ENCODE measurements at regions not wholly inside any gene's neighbourhood (a gene's known extent, or its start where the extent isn't known, plus 50 kb on each side); places are given as distances from the start of the nearest gene placed in this dataset.

DNA sequence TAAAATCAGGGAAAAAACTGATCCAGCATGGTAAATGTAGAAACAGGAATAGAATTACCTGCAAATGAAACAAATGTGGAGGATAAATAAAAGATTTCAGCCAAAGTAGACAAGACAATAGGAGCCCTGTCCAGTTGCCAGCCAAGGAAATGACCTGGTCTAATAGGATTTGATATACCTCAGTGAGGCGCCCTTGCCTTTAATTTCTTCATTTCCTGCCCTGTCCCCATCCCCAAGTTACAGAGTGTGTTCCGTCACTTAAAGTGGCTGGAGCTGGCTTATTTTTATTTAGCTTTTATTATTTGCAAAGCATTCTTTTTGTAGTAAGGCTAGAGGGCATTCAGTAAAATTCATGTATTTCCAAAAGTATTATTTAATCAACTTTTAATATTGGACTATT, 1022.0 kb downstream of the EFNB2 start:
- no peaks in the 10 kb centered on the region for H3K36me3 ChIP-seq
- no peaks in the 10 kb centered on the region for H3K27me3 ChIP-seq
- TF ChIP-seq, protein P1, sequence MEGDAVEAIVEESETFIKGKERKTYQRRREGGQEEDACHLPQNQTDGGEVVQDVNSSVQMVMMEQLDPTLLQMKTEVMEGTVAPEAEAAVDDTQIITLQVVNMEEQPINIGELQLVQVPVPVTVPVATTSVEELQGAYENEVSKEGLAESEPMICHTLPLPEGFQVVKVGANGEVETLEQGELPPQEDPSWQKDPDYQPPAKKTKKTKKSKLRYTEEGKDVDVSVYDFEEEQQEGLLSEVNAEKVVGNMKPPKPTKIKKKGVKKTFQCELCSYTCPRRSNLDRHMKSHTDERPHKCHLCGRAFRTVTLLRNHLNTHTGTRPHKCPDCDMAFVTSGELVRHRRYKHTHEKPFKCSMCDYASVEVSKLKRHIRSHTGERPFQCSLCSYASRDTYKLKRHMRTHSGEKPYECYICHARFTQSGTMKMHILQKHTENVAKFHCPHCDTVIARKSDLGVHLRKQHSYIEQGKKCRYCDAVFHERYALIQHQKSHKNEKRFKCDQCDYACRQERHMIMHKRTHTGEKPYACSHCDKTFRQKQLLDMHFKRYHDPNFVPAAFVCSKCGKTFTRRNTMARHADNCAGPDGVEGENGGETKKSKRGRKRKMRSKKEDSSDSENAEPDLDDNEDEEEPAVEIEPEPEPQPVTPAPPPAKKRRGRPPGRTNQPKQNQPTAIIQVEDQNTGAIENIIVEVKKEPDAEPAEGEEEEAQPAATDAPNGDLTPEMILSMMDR (IDR thresholded peaks at IDR 0.05) = no peak
- TF ChIP-seq POLR2AphosphoS5 (IDR thresholded peaks at IDR 0.05) (no peak), EP300 (IDR thresholded peaks at IDR 0.05) (no peak), POLR2A (IDR thresholded peaks at IDR 0.05; ENCODE audit: low read depth) (no peak)
- H3K4me3 ChIP-seq = no peak overlapping the region
- no peaks in the 10 kb centered on the region for H3K9me3 ChIP-seq
- no peak overlapping the region for H3K27ac ChIP-seq (replicated peaks in 1 of 4)
- 80% methylated on average over 2 of the region's 2 CpGs for WGBS
- DNase-seq (ENCODE audit: extremely low spot score) = no peak
- intact Hi-C loops (cut with DNase I) = no loop called here
- H3K4me1 ChIP-seq = no peaks in the 10 kb centered on the region

DNA sequence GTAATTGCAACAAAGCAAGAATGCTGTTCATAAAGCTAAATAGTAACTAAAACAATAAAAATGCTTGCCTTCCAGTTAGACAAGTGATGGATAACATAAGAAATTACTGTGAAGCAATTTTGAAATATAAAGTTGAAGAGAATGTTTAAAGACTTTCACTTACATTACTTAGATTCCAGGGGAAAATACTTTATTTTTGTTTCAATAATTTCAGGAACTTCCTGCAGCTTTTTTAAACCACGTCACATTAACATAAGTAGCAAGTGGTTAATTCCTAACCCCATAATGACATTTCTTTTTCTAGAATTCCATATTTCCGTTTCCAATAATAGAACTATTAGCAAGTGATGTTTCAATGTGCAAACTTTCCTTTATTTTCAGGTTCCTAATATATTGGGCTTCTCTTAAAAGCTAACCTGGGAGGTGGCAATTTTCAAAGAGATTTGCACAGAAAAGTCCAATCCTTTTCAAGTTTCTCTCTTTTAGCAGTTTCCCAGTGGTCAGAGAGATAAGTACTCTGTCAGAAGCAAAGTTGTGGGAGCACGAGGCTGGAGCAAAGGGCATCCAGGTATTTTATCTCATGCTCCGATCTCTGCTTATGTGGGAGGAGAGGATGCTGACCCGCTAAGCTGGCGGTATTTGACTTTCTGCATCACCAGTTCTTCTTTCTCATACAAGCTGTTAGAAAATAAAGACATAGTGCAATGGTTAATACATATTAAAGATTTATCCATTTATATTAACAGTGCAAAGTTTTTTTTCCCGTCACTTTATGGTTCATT, 1025.3 kb downstream of the EFNB2 start:
- Histone ChIP-seq H3K4me3 (no peak overlapping the region), H3K9me3 (no peaks in the 10 kb centered on the region), H3K36me3 (no peaks in the 10 kb centered on the region), H3K27ac (replicated peaks in 1 of 4) (no peak overlapping the region), H3K27me3 (no peaks in the 10 kb centered on the region), H3K4me1 (no peaks in the 10 kb centered on the region)
- DNase-seq (ENCODE audit: extremely low spot score) = no peak
- 78% methylated on average over 7 of the region's 7 CpGs for WGBS
- TF ChIP-seq, protein P1 (IDR thresholded peaks at IDR 0.05) = no peak
- no peak for TF ChIP-seq EP300 (IDR thresholded peaks at IDR 0.05)
- intact Hi-C loops (cut with DNase I) = no loop called here

DNA sequence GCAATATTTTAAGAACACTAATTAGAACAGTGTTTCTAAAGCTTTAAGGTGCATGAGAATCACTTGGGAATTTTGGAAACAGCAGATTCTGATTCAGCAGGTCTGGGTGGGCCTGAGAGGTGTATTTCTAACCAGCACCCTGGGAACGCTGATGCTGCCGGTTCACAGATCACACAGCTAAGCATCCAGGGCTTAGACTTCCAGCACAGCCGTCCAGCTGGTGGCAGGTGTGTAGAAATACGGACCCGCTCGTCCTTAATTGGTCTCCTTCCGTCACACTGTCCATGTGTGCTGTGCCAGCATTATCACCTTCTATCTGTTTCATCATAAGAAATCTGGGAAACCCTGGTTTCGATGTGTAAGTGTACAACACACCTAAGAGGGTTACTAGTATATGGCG, 1029.0 kb downstream of the EFNB2 start:
- 87% methylated on average over 9 of the region's 9 CpGs for WGBS
- H3K4me1 ChIP-seq = no peaks in the 10 kb centered on the region
- H3K27me3 ChIP-seq = no peaks in the 10 kb centered on the region
- no peak overlapping the region for H3K4me3 ChIP-seq
- intact Hi-C loops (cut with DNase I) = no loop called here
- no peaks in the 10 kb centered on the region for H3K9me3 ChIP-seq
- H3K36me3 ChIP-seq = no peaks in the 10 kb centered on the region
- no peak for DNase-seq (ENCODE audit: extremely low spot score)
- H3K27ac ChIP-seq (replicated peaks in 1 of 4) = no peak overlapping the region
- TF ChIP-seq POLR2AphosphoS5 (IDR thresholded peaks at IDR 0.05) (no peak), POLR2A (IDR thresholded peaks at IDR 0.05; ENCODE audit: low read depth) (no peak)
- TF ChIP-seq, protein P1 (IDR thresholded peaks at IDR 0.05) = no peak

DNA sequence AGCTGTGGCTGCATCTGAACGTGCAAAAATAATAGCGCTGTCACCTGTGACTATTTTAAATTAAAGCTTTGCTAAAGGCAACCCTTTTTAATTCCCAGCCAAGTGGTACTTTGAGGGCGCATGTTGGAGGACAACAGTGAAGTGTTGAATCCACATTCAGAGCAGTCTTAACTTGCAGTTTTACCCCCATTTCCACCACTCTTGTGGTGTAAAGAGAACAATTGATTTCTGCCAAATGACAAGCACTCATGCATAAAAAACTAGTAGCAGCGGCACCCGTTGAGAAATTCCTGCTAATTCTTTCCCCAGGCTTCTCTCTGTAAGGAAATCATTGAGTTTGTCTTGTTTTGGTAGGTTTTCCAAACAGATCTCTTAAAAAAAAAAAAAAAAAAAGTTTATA, 1033.3 kb downstream of the EFNB2 start:
- no peak for TF ChIP-seq POLR2A (IDR thresholded peaks at IDR 0.05; ENCODE audit: low read depth)
- no peak for TF ChIP-seq POLR2AphosphoS5 (IDR thresholded peaks at IDR 0.05)
- TF ChIP-seq, protein P1 (IDR thresholded peaks at IDR 0.05) = no peak
- no peak for TF ChIP-seq EP300 (IDR thresholded peaks at IDR 0.05)
- H3K27ac ChIP-seq (replicated peaks in 1 of 4) = no peak overlapping the region
- no peaks in the 10 kb centered on the region for H3K36me3 ChIP-seq
- H3K9me3 ChIP-seq = no peaks in the 10 kb centered on the region
- no peaks in the 10 kb centered on the region for H3K4me1 ChIP-seq
- no peak for DNase-seq (ENCODE audit: extremely low spot score)
- no peaks in the 10 kb centered on the region for H3K27me3 ChIP-seq
- no peak overlapping the region for H3K4me3 ChIP-seq
- 49% methylated on average over 5 of the region's 5 CpGs for WGBS
- intact Hi-C loops (cut with DNase I) = no loop called here

DNA sequence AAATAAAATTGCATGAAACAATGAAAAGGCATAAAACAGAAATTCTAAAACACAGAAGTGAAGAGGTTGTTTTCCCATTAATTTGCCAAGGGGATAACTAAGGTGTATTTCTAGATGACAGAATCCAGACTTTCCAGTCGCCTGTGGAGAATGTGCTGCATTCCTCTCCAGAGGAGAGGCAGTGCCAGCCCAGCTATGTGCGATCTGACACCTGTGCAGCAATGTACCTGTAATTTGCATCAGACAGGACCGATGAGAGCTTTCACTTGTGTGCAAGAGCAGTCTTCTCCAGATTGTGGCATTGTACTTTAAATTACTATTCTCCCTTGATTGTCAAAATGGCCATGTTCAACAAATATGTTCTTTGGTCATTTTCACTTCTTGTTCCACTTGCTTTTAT, 1037.9 kb downstream of the EFNB2 start:
- Histone ChIP-seq H3K27me3 (no peaks in the 10 kb centered on the region), H3K9me3 (no peaks in the 10 kb centered on the region), H3K4me3 (no peak overlapping the region), H3K4me1 (no peaks in the 10 kb centered on the region), H3K27ac (replicated peaks in 1 of 4) (no peak overlapping the region), H3K36me3 (no peaks in the 10 kb centered on the region)
- intact Hi-C loops (cut with DNase I) = no loop called here
- no peak for DNase-seq (ENCODE audit: extremely low spot score)
- TF ChIP-seq EP300 (IDR thresholded peaks at IDR 0.05) = no peak
- no peak for TF ChIP-seq POLR2AphosphoS5 (IDR thresholded peaks at IDR 0.05)
- TF ChIP-seq, protein P1 (IDR thresholded peaks at IDR 0.05) = no peak
- TF ChIP-seq POLR2A (IDR thresholded peaks at IDR 0.05; ENCODE audit: low read depth) = no peak
- WGBS = 61% methylated on average over 3 of the region's 3 CpGs

Measured in esophagus muscularis mucosa (tissue), 4 donors.